GM12878 (cell line): ENCODE measurements at regions not wholly inside any gene's neighbourhood (a gene's known extent, or its start where the extent isn't known, plus 50 kb on each side); places are given as distances from the start of the nearest gene placed in this dataset.

Source experiments
- CTCF ChIP-seq, 3 experiments: IDR thresholded peaks in 2 of 3; conservative IDR thresholded peaks in 1 of 3; 2 replicates each; pipeline ENCODE4 v1.5.1; 2011; ENCODE audit warnings: low read depth in 3 of 3, low read length in 3 of 3, mild to moderate bottlenecking in 3 of 3, control low read depth in 2 of 3, moderate library complexity in 2 of 3, inconsistent platforms in 1 of 3, mixed read lengths in 1 of 3; ENCODE audit not compliant: control insufficient read depth in 2 of 3, insufficient read depth in 1 of 3; ENCODE audit errors: extremely low read depth in 1 of 3
- E2F4 ChIP-seq: IDR thresholded peaks from 2 replicates; pipeline ENCODE4 v1.6.1; 2012; ENCODE audit warnings: low read depth, low read length, improper control_type of control experiment
- ETV6 ChIP-seq, 2 experiments: fragments of 450-650 bp in 1 of 2; IDR thresholded peaks in 1 of 2; conservative IDR thresholded peaks in 1 of 2; 2 replicates each; pipeline ENCODE4 v1.6.1; 2014; ENCODE audit warnings: antibody characterized with exemption in 1 of 2, borderline replicate concordance in 1 of 2, low read depth in 1 of 2, mild to moderate bottlenecking in 1 of 2, moderate library complexity in 1 of 2
- KDM1A ChIP-seq: fragments of 200-600 bp; sonication (generic); IDR thresholded peaks from 2 replicates; pipeline ENCODE4 v1.6.1; 2016; ENCODE audit warnings: borderline replicate concordance
- NFXL1 ChIP-seq: fragments of 450-650 bp; IDR thresholded peaks from 2 replicates; pipeline ENCODE4 v1.6.1; 2017; ENCODE audit warnings: antibody characterized with exemption, mild to moderate bottlenecking, borderline replicate concordance
- NR2C1 ChIP-seq: fragments of 450-650 bp; IDR thresholded peaks from 2 replicates; pipeline ENCODE4 v1.6.1; 2017; ENCODE audit warnings: antibody characterized with exemption, mild to moderate bottlenecking, moderate library complexity
- POLR2AphosphoS5 ChIP-seq: IDR thresholded peaks from 2 replicates; pipeline ENCODE4 v1.6.1; 2011; ENCODE audit warnings: mild to moderate bottlenecking, low read length, inconsistent platforms
- RCOR1 ChIP-seq: conservative IDR thresholded peaks from 2 replicates; pipeline ENCODE4 v1.6.1; 2012; ENCODE audit warnings: low read depth, low read length, improper control_type of control experiment

- no peak for TF ChIP-seq CTCF (IDR thresholded peaks at IDR 0.05 in 2 of 3, conservative IDR thresholded peaks at IDR 0.05 in 1 of 3; ENCODE audit: control insufficient read depth in 2 of 3, extremely low read depth in 1 of 3, insufficient read depth in 1 of 3, low read depth in 3 of 3, low read length in 3 of 3)
- no peak for TF ChIP-seq POLR2AphosphoS5
- no peak for TF ChIP-seq NFXL1
- no peak for TF ChIP-seq KDM1A
- no peak for TF ChIP-seq E2F4
- no peak for TF ChIP-seq RCOR1
- no peak for TF ChIP-seq ETV6 (conservative IDR thresholded peaks at IDR 0.05 in 1 of 2, IDR thresholded peaks at IDR 0.05 in 1 of 2; ENCODE audit: borderline replicate concordance in 1 of 2, low read depth in 1 of 2)
- TF ChIP-seq NR2C1: no peak
These were observed 213.5 kb upstream of the TAPT1 start for GRCh38 chr4:16439768-16440167.
